Naive thymus-derived CD4-positive, alpha-beta T cell (primary cell): ENCODE measurements at regions not wholly inside any gene's neighbourhood (a gene's known extent, or its start where the extent isn't known, plus 50 kb on each side); places are given as distances from the start of the nearest gene placed in this dataset.

Experiments used
- ATAC-seq: fragments of 150-1000 bp; cut with Tn5 transposase; 2 replicates; pipeline ENCODE4 v1.10.0; 2021; ENCODE audit warnings: mild to moderate bottlenecking, moderate library complexity
- CTCF ChIA-PET: fragments of 350-600 bp; sonication (Branson Sonifier 250); formaldehyde crosslinking; loops from one replicate; lab custom pipeline; 2021; ENCODE audit warnings: antibody characterized with exemption; lab: Charles Lee
- POLR2A ChIA-PET: fragments of 350-600 bp; sonication (Branson Sonifier 250); formaldehyde crosslinking; loops from one replicate; lab custom pipeline; 2021; ENCODE audit warnings: antibody characterized with exemption, inconsistent platforms; lab: Charles Lee
- DNase-seq, 9 donors: peaks; one replicate each; pipeline versions ENCODE4 v3.0.0 to v3.0.0-alpha.2; 2020 to 2022; ENCODE audit warnings: mixed read lengths in 1 of 9
- H3K27ac ChIP-seq: one replicate; pipeline ENCODE4 v1.7.0; 2013; ENCODE audit warnings: mild to moderate bottlenecking, low read depth, low read length, moderate library complexity
- H3K27me3 ChIP-seq, 2 donors: one replicate each; pipeline ENCODE4 v1.7.0; 2013; ENCODE audit warnings: low read length in 2 of 2, mild to moderate bottlenecking in 2 of 2, moderate library complexity in 2 of 2; ENCODE audit not compliant: control insufficient read depth in 2 of 2, insufficient read depth in 2 of 2
- H3K36me3 ChIP-seq, 3 experiments: 1 replicate in 2 of 3; 2 replicates in 1 of 3; pipeline ENCODE4 v1.7.0; 2013; ENCODE audit warnings: low read length in 3 of 3, mild to moderate bottlenecking in 3 of 3, moderate library complexity in 1 of 3; ENCODE audit not compliant: insufficient read depth in 3 of 3, control insufficient read depth in 2 of 3
- H3K4me1 ChIP-seq, 2 donors: one replicate each; pipeline ENCODE4 v1.7.0; 2013; ENCODE audit warnings: low read length in 2 of 2, mild to moderate bottlenecking in 2 of 2, moderate library complexity in 1 of 2; ENCODE audit not compliant: control insufficient read depth in 2 of 2, insufficient read depth in 2 of 2
- H3K4me3 ChIP-seq: 2 replicates; pipeline ENCODE4 v1.7.0; 2013; ENCODE audit warnings: mild to moderate bottlenecking, low read length
- H3K9me3 ChIP-seq, 3 experiments: 1 replicate in 2 of 3; 2 replicates in 1 of 3; pipeline ENCODE4 v1.7.0; 2013; ENCODE audit warnings: low read length in 3 of 3; ENCODE audit not compliant: control insufficient read depth in 2 of 3
- H3K27ac Mint-ChIP-seq, 9 donors: one replicate each; pipeline ENCODE4 v1.8.0; 2020 to 2022; ENCODE audit warnings: mixed read lengths in 9 of 9, mild to moderate bottlenecking in 8 of 9, moderate library complexity in 5 of 9, inconsistent platforms in 2 of 9
- H3K27me3 Mint-ChIP-seq, 5 donors: one replicate each; pipeline ENCODE4 v1.8.0; 2021 to 2022; ENCODE audit warnings: mixed read lengths in 5 of 5, mild to moderate bottlenecking in 1 of 5
- H3K36me3 Mint-ChIP-seq, 5 donors: one replicate each; pipeline ENCODE4 v1.8.0; 2020 to 2022; ENCODE audit warnings: mixed read lengths in 5 of 5, mild to moderate bottlenecking in 3 of 5, inconsistent platforms in 1 of 5
- H3K4me1 Mint-ChIP-seq, 7 donors: one replicate each; pipeline ENCODE4 v1.8.0; 2020 to 2022; ENCODE audit warnings: mixed read lengths in 7 of 7, mild to moderate bottlenecking in 3 of 7, inconsistent platforms in 1 of 7
- H3K4me3 Mint-ChIP-seq, 10 donors: one replicate each; pipeline ENCODE4 v1.8.0; 2020 to 2022; ENCODE audit warnings: mild to moderate bottlenecking in 10 of 10, mixed read lengths in 10 of 10, moderate library complexity in 6 of 10, inconsistent platforms in 2 of 10
- H3K9me3 Mint-ChIP-seq, 11 donors: one replicate each; pipeline ENCODE4 v1.8.0; 2020 to 2022; ENCODE audit warnings: mixed read lengths in 11 of 11, mild to moderate bottlenecking in 4 of 11, inconsistent platforms in 1 of 11, moderate library complexity in 1 of 11
- intact Hi-C, 2 donors: fragments of 100-400 bp; cut with micrococcal nuclease; formaldehyde crosslinking; loops; one replicate each; pipeline ENCODE4 v1.15.1; 2023

DNA sequence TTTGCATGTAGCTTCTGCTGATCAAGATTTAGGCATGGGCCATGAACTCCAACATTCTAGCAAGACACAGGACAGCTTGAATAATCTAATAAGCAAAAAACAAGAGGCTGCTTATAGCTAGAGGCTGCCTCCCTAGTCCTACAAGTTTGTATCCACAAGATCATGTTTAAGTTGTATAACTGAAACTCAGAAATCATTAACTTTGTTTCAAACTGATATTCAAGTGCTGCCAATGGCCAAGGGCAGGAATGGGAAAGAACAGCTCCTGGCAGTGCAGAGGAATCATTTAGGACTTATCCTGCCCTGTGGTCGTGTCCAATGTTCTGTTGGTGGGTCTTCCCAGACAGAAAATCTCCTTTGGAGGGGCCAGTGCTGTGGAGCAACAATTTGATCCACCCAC lies 209.6 kb upstream of the DDI1 start:
- DNase-seq (no peak), ATAC-seq (no peak)
- H3K36me3 Mint-ChIP-seq, result peaks cover 0 to 5% (median 0%) of the 10 kb centered on the region in 5 donors
- Histone ChIP-seq H3K9me3 (peaks cover 0 to 10% (median 0%) of the 10 kb centered on the region in 3 experiments), H3K4me1 (no peaks in the 10 kb centered on the region), H3K27me3 (no peaks in the 10 kb centered on the region), H3K36me3 (no peaks in the 10 kb centered on the region), H3K27ac (no peak overlapping the region), H3K4me3 (no peak overlapping the region)
- intact Hi-C loops, result no loop called here
- no peaks in the 10 kb centered on the region for H3K4me1 Mint-ChIP-seq
- no peak overlapping the region for H3K27ac Mint-ChIP-seq
- CTCF ChIA-PET, result no interaction called here
- peaks cover 4 to 24% (median 13%) of the 10 kb centered on the region in 11 donors for H3K9me3 Mint-ChIP-seq
- H3K4me3 Mint-ChIP-seq, result no peak overlapping the region
- peaks cover 0 to 9% (median 0%) of the 10 kb centered on the region in 5 donors for H3K27me3 Mint-ChIP-seq
- POLR2A ChIA-PET, result no interaction called here

DNA sequence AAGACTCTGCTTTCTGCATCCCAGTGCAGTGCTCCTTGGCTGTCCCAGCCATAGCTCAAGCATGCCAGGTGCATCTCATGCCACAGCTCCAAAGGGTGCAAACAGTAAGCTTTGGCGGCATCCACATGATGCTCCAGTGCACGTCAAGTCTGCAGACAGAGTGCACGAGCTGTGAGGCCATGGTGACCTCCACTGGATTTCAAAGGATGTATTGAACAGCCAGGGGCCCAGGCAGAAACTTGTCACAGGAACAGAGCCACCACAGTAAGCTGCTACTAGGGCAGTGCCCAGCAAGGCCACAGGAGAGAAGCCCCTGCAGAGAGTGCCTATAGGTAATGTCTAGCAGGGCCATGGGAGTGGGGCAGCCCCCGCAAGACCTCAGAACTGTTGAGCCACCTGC lies 206.8 kb upstream of the DDI1 start:
- no peaks in the 10 kb centered on the region for H3K4me1 ChIP-seq
- intact Hi-C loops, result no loop called here
- no peak for ATAC-seq
- H3K27ac Mint-ChIP-seq, result no peak overlapping the region
- ChIA-PET POLR2A (no interaction called here), CTCF (no interaction called here)
- H3K36me3 Mint-ChIP-seq, result peaks cover 0 to 16% (median 0%) of the 10 kb centered on the region in 5 donors
- H3K9me3 ChIP-seq, result peaks cover 0 to 15% (median 0%) of the 10 kb centered on the region in 3 experiments
- no peak overlapping the region for H3K4me3 Mint-ChIP-seq
- no peaks in the 10 kb centered on the region for H3K36me3 ChIP-seq
- H3K9me3 Mint-ChIP-seq, result peaks cover 8 to 48% (median 22%) of the 10 kb centered on the region in 11 donors
- no peaks in the 10 kb centered on the region for H3K27me3 ChIP-seq
- no peak overlapping the region for H3K4me3 ChIP-seq
- peaks cover 0 to under 1% (median 0%) of the 10 kb centered on the region in 7 donors for H3K4me1 Mint-ChIP-seq
- no peak for DNase-seq
- H3K27ac ChIP-seq, result no peak overlapping the region
- H3K27me3 Mint-ChIP-seq, result peaks cover 0 to 5% (median 0%) of the 10 kb centered on the region in 5 donors

DNA sequence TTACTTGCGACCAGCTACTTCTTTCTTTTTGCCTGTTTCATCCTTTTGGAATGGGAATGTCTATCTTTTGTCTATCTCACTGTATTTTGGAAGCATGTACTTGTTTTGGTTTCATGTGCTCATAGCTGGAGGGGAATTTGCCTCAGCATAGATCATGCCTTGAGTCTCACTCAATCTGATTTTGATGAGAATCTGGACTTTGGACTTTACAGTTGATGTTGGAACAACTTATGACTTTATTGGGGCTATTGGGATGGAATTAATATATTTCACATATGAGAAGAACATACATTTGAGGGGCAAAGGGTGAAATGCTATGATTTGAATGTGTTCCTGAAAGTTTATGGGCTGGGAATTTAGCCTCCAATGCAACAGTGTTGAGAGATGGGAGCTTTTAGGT lies 206.2 kb upstream of the DDI1 start:
- intact Hi-C loops, result no loop called here
- no peak overlapping the region for H3K4me3 ChIP-seq
- no peaks in the 10 kb centered on the region for H3K36me3 ChIP-seq
- Mint-ChIP-seq H3K27ac (no peak overlapping the region), H3K4me3 (no peak overlapping the region), H3K4me1 (peaks cover 0 to 2% (median 0%) of the 10 kb centered on the region in 7 donors), H3K36me3 (peaks cover 0 to 16% (median 0%) of the 10 kb centered on the region in 5 donors), H3K27me3 (peaks cover 0 to 5% (median 0%) of the 10 kb centered on the region in 5 donors), H3K9me3 (peaks cover 8 to 49% (median 24%) of the 10 kb centered on the region in 11 donors)
- no peak for ATAC-seq
- peaks cover 0 to 15% (median 0%) of the 10 kb centered on the region in 3 experiments for H3K9me3 ChIP-seq
- H3K27ac ChIP-seq, result no peak overlapping the region
- DNase-seq, result no peak
- H3K27me3 ChIP-seq, result no peaks in the 10 kb centered on the region
- CTCF ChIA-PET, result no interaction called here
- POLR2A ChIA-PET, result no interaction called here
- no peaks in the 10 kb centered on the region for H3K4me1 ChIP-seq

DNA sequence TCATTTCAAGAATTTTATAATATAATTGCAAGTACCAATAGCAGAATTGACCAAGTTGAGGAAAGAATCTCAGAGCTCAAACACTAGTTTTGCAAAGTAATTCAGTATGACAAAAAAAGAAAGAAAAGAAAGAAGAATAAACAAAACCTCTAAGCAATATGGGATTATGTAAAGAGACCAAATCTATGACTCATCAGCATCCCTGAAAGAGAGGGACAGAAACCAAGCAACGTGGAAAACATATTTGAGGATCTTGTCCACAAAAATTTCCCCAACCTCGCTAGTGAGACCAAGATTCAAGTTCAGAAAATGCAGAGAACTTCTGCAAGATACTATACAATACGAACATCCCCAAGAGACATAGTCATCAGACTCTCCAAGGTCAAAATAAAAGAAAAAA lies 203.7 kb upstream of the DDI1 start:
- H3K4me3 ChIP-seq, result no peak overlapping the region
- H3K4me3 Mint-ChIP-seq, result no peak overlapping the region
- no peaks in the 10 kb centered on the region for H3K27me3 ChIP-seq
- ATAC-seq (no peak), DNase-seq (no peak)
- ChIA-PET CTCF (no interaction called here), POLR2A (no interaction called here)
- peaks cover 0 to 15% (median 0%) of the 10 kb centered on the region in 3 experiments for H3K9me3 ChIP-seq
- H3K4me1 Mint-ChIP-seq, result peaks cover 0 to 2% (median 0%) of the 10 kb centered on the region in 7 donors
- no peaks in the 10 kb centered on the region for H3K4me1 ChIP-seq
- H3K27ac ChIP-seq, result no peak overlapping the region
- H3K36me3 Mint-ChIP-seq, result peaks cover 0 to 16% (median 0%) of the 10 kb centered on the region in 5 donors
- no peak overlapping the region for H3K27ac Mint-ChIP-seq
- peaks cover 0 to 5% (median 0%) of the 10 kb centered on the region in 5 donors for H3K27me3 Mint-ChIP-seq
- H3K9me3 Mint-ChIP-seq, result peaks cover 12 to 64% (median 29%) of the 10 kb centered on the region in 11 donors
- intact Hi-C loops, result no loop called here
- H3K36me3 ChIP-seq, result no peaks in the 10 kb centered on the region

DNA sequence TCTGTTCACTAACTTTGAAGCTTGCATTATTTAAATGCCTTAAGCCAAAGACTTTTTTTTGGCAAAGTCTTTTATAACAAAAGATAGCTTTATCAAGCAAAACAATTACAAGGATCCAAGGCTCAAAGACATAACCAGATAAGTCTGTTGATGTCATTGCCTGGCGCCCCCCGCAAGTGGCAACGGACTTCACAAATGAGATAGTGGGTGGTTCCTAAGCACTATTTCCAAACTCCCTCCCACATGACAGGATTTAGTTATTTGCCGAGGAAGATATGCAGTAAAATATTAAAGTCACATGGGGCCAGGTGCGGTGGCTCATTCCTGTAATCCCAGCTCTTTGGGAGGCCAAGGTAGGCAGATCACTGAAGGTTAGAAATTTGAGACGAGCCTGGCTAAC lies 194.2 kb upstream of the DDI1 start:
- H3K27ac ChIP-seq, result no peak overlapping the region
- H3K4me3 Mint-ChIP-seq, result no peak overlapping the region
- H3K9me3 Mint-ChIP-seq, result peaks cover 0 to 4% (median 0%) of the 10 kb centered on the region in 11 donors
- intact Hi-C loops, result no loop called here
- no peaks in the 10 kb centered on the region for H3K36me3 ChIP-seq
- H3K9me3 ChIP-seq, result no peaks in the 10 kb centered on the region
- CTCF ChIA-PET, result no interaction called here
- H3K4me3 ChIP-seq, result no peak overlapping the region
- no peaks in the 10 kb centered on the region for H3K27me3 ChIP-seq
- H3K4me1 Mint-ChIP-seq, result no peaks in the 10 kb centered on the region
- H3K4me1 ChIP-seq, result no peaks in the 10 kb centered on the region
- DNase-seq (no peak), ATAC-seq (no peak)
- H3K36me3 Mint-ChIP-seq, result no peaks in the 10 kb centered on the region
- no peak overlapping the region for H3K27ac Mint-ChIP-seq
- POLR2A ChIA-PET, result no interaction called here
- peaks cover 0 to 2% (median 0%) of the 10 kb centered on the region in 5 donors for H3K27me3 Mint-ChIP-seq

DNA sequence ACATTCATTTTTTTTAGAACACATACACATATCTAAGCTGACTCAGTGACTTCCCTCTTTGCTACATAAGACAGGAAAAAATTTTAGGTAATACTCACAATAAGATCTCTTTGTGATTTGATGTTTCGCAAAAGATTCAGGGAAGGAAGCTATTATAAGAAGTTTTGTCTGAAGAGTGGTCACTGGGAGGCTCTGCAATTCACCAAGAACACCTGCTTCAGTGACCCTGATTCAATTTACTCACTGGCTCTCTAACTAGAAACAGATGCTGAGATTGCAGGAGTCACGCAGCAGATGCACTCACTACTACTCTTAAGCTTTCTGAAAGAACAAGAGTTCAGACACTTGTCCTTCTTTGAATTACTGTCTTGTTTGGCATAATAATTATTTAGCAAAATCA lies 193.6 kb upstream of the DDI1 start:
- Histone ChIP-seq H3K4me1 (no peaks in the 10 kb centered on the region), H3K4me3 (no peak overlapping the region), H3K27me3 (no peaks in the 10 kb centered on the region), H3K9me3 (no peaks in the 10 kb centered on the region), H3K36me3 (no peaks in the 10 kb centered on the region), H3K27ac (no peak overlapping the region)
- Mint-ChIP-seq H3K27ac (no peak overlapping the region), H3K4me1 (no peaks in the 10 kb centered on the region), H3K4me3 (no peak overlapping the region), H3K27me3 (peaks cover 0 to 2% (median 0%) of the 10 kb centered on the region in 5 donors), H3K9me3 (peaks cover 0 to 4% (median 0%) of the 10 kb centered on the region in 11 donors), H3K36me3 (no peaks in the 10 kb centered on the region)
- ATAC-seq, result no peak
- CTCF ChIA-PET, result no interaction called here
- intact Hi-C loops, result no loop called here
- no peak for DNase-seq
- POLR2A ChIA-PET, result no interaction called here
